Heart left ventricle (tissue), 13 donors: ENCODE measurements at regions not wholly inside any gene's neighbourhood (a gene's known extent, or its start where the extent isn't known, plus 50 kb on each side); places are given as distances from the start of the nearest gene placed in this dataset.

Source experiments
- CTCF ChIP-seq, 12 donors: fragments of 200-600 bp; sonication (generic) in 4 of 12; IDR thresholded peaks; one replicate each; pipeline versions ENCODE4 v1.5.0 to v1.8.0; 2018 to 2022; ENCODE audit warnings: antibody characterized with exemption in 12 of 12, mild to moderate bottlenecking in 5 of 12
- POLR2A ChIP-seq, 2 donors: fragments of 450-650 bp; IDR thresholded peaks; one replicate each; pipeline ENCODE4 v1.6.1; 2017; ENCODE audit warnings: antibody characterized with exemption in 2 of 2, mild to moderate bottlenecking in 2 of 2, moderate library complexity in 2 of 2
- donor health status: ischemic (EF 13 %, LVEDD 7.1; RV severe dilation, severe dysfunction).
- donor health status: DM: no; HTN: yes; CAD: no.
- donor health status: DM: no; HTN: no; CAD: no.
- donor health status: ischemic (EF 25% LVEDD 6.9; RV normal size, moderate dysfunction).
- donor health status: ischemic (EF 25% LVEDD 5.7; RV mildly dilated, moderate dysfunction).
- donor health status: ischemic (EF 35%, LVEDD 5.7; RV mildly dilated, moderate dysfunction).
- donor health status: nonischemic (EF 11% LVEDD 7.7; RV severe dilation, severe dysfunction).
- donor health status: DM: yes; HTN: yes; CAD: no.
- donor health status: PGD.
- donor health status: ischemic (EF 29% LVEDD 5.4; RV normal size, mild dysfunction).
- donor health status: nonischemic (EF 23%, LVEDD 6.1; RV moderate dilation, normal function).

GRCh38 chr10:33501161-33501560 lies 166.7 kb upstream of the NRP1 start:
- TF ChIP-seq CTCF (IDR thresholded peaks at IDR 0.05): no peak
- TF ChIP-seq POLR2A (IDR thresholded peaks at IDR 0.05): no peak
